ENCODE measurements at regions not wholly inside any gene's neighbourhood (a gene's known extent, or its start where the extent isn't known, plus 50 kb on each side); places are given as distances from the start of the nearest gene placed in this dataset.
"Not testable (repeated sequence)": the region's sequence is repeated elsewhere in the genome, so short reads cannot be mapped to it uniquely, and the experiment has no call there.

DNA sequence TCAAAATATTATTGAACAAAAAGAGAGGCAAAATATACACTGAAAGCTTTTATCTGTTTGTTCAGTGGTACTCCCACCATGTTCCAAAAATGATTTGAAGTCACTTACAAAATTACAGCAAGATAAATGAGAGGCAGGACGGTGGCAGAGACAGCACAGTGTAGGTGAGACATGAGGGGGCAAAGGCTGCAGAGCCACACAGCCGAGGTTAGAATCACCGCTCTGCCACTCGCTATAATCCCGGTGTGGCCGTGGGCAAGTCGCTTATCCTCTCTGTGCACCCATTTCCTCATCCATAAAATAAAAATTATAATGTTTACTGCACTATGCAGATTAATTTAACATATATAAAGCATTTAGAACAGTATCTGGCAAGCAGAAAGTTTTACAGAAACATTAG, 140.1 kb upstream of the BEND6 start:
- Histone ChIP-seq H3K4me1 (ENCODE audit: control insufficient read depth, insufficient read depth, low read length) (peaks cover 26% of the 10 kb centered on the region), H3K4me3 (ENCODE audit: low read length) (no peak overlapping the region), H3K9ac (ENCODE audit: low read depth, low read length) (peak overlapping the region; percentile 39), H3K9me3 (replicated peaks; ENCODE audit: low read length) (no peaks in the 10 kb centered on the region), H3K27me3 (ENCODE audit: control insufficient read depth, insufficient read depth, low read length) (no peaks in the 10 kb centered on the region), H3K4me2 (ENCODE audit: low read length) (peak overlapping the region; percentile 74), H3K36me3 (ENCODE audit: insufficient read depth, low read length) (peaks cover 4% of the 10 kb centered on the region)

- Histone ChIP-seq H3K4me2 (ENCODE audit: low read length) (peak overlapping the region; percentile 74), H3K4me1 (ENCODE audit: control insufficient read depth, insufficient read depth, low read length) (peaks cover 30% of the 10 kb centered on the region), H3K9ac (ENCODE audit: low read depth, low read length) (peak overlapping the region; percentile 39), H3K36me3 (ENCODE audit: insufficient read depth, low read length) (peaks cover 3% of the 10 kb centered on the region), H3K9me3 (replicated peaks; ENCODE audit: low read length) (no peaks in the 10 kb centered on the region), H3K27me3 (ENCODE audit: control insufficient read depth, insufficient read depth, low read length) (no peaks in the 10 kb centered on the region), H3K4me3 (ENCODE audit: low read length) (peak overlapping the region; percentile 30)
Observed at GRCh38 chr6:56814308-56814707, 140.6 kb upstream of the BEND6 start.

- H3K27me3 ChIP-seq (ENCODE audit: control insufficient read depth, insufficient read depth, low read length); H3K9me3 ChIP-seq (replicated peaks; ENCODE audit: low read length); H3K9ac ChIP-seq (ENCODE audit: low read depth, low read length); H3K4me3 ChIP-seq (ENCODE audit: low read length); H3K4me2 ChIP-seq (ENCODE audit: low read length); H3K36me3 ChIP-seq (ENCODE audit: insufficient read depth, low read length): not testable (repeated sequence)
- H3K4me1 ChIP-seq (ENCODE audit: control insufficient read depth, insufficient read depth, low read length): peaks cover 45% of the 10 kb centered on the region
Observed at GRCh38 chr6:56812851-56813250, 142.1 kb upstream of the BEND6 start.

DNA sequence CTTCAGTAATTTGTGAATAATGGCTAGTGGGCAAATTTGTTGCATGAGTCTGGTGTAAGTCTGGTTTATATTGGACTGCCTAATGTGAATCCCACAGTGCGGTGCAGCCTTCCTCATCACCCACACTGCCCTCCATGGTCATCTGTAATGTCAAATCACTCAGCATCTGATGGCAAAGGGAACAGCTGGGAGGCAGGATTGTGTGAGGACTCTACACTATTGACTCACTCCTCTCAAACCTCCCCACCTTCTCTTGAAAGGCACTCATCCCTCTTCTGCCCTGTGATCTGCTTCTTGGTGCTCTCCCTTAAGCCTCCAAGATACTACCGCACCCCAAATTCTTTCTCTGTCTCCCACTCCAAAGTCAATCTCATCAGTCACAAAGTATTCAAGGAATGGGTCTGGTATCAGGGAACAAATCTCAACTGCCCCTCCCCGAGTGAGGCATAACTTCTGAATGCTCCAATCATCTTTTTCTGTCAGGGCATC, 146.0 kb upstream of the BEND6 start:
- Histone ChIP-seq H3K36me3 (ENCODE audit: insufficient read depth, low read length) (peaks cover 4% of the 10 kb centered on the region), H3K9me3 (replicated peaks; ENCODE audit: low read length) (no peaks in the 10 kb centered on the region), H3K4me2 (ENCODE audit: low read length) (peak overlapping the region; percentile 19), H3K4me3 (ENCODE audit: low read length) (peak overlapping the region; percentile 11), H3K4me1 (ENCODE audit: control insufficient read depth, insufficient read depth, low read length) (peaks cover 61% of the 10 kb centered on the region), H3K9ac (ENCODE audit: low read depth, low read length) (peak overlapping the region; percentile 37), H3K27me3 (ENCODE audit: control insufficient read depth, insufficient read depth, low read length) (no peaks in the 10 kb centered on the region)

DNA sequence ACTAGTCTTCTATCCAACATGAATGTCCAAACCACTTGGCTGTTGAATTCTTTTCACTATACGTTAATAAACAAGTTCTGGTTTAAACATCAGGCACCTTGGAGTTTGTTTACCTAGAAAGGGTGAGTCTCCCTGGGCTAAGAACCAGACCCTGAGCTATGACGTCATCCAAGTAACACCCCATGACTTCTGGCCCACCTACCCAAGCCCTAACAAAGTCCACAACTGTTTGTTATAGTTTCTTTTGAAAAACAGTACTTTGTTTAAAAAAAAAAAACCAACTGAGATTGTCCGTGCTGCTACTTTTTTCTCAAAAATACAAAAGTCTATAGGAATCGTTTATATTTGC, 146.9 kb upstream of the BEND6 start:
- Histone ChIP-seq H3K4me1 (ENCODE audit: control insufficient read depth, insufficient read depth, low read length) (peaks cover 64% of the 10 kb centered on the region), H3K36me3 (ENCODE audit: insufficient read depth, low read length) (peaks cover 4% of the 10 kb centered on the region), H3K9ac (ENCODE audit: low read depth, low read length) (peak overlapping the region; percentile 37), H3K27me3 (ENCODE audit: control insufficient read depth, insufficient read depth, low read length) (no peaks in the 10 kb centered on the region), H3K4me3 (ENCODE audit: low read length) (no peak overlapping the region), H3K4me2 (ENCODE audit: low read length) (peak overlapping the region; percentile 19), H3K9me3 (replicated peaks; ENCODE audit: low read length) (no peaks in the 10 kb centered on the region)

- Histone ChIP-seq H3K27me3 (ENCODE audit: control insufficient read depth, insufficient read depth, low read length) (no peaks in the 10 kb centered on the region), H3K4me3 (ENCODE audit: low read length) (no peak overlapping the region), H3K9ac (ENCODE audit: low read depth, low read length) (peak overlapping the region; percentile 37), H3K36me3 (ENCODE audit: insufficient read depth, low read length) (peaks cover 4% of the 10 kb centered on the region), H3K4me1 (ENCODE audit: control insufficient read depth, insufficient read depth, low read length) (peaks cover 69% of the 10 kb centered on the region), H3K4me2 (ENCODE audit: low read length) (peak overlapping the region; percentile 19), H3K9me3 (replicated peaks; ENCODE audit: low read length) (no peaks in the 10 kb centered on the region)
Observed at GRCh38 chr6:56807326-56807988, 147.4 kb upstream of the BEND6 start.

GRCh38 chr6:56806368-56806767, 148.5 kb upstream of the BEND6 start:
- H3K9me3 ChIP-seq (replicated peaks; ENCODE audit: low read length): no peaks in the 10 kb centered on the region
- peak overlapping the region; percentile 11 for H3K4me2 ChIP-seq (ENCODE audit: low read length)
- no peaks in the 10 kb centered on the region for H3K27me3 ChIP-seq (ENCODE audit: control insufficient read depth, insufficient read depth, low read length)
- H3K36me3 ChIP-seq (ENCODE audit: insufficient read depth, low read length): peaks cover 4% of the 10 kb centered on the region
- peaks cover 71% of the 10 kb centered on the region for H3K4me1 ChIP-seq (ENCODE audit: control insufficient read depth, insufficient read depth, low read length)
- no peak overlapping the region for H3K4me3 ChIP-seq (ENCODE audit: low read length)
- H3K9ac ChIP-seq (ENCODE audit: low read depth, low read length): no peak overlapping the region

DNA sequence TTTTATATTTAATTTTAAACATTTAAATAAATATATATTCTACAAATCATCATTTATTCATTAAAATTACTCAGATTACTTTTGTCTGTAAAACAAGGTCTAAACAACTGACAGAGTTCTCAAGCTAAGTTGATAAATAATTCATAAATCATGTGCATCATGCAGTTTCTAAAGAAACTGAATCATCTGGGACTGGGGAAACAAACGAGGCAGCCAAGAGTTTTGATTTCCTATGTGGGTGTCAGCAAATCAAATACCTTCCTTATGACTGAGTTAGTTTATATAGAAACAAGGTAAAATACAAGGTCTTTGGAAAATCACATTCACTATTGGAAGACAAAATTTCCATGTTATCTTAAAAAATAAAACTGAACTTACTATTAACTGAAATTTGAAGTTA, 149.9 kb upstream of the BEND6 start:
- H3K27me3 ChIP-seq (ENCODE audit: control insufficient read depth, insufficient read depth, low read length): no peaks in the 10 kb centered on the region
- H3K4me3 ChIP-seq (ENCODE audit: low read length): no peak overlapping the region
- H3K36me3 ChIP-seq (ENCODE audit: insufficient read depth, low read length): peaks cover 4% of the 10 kb centered on the region
- peak overlapping the region; percentile 54 for H3K9ac ChIP-seq (ENCODE audit: low read depth, low read length)
- no peaks in the 10 kb centered on the region for H3K9me3 ChIP-seq (replicated peaks; ENCODE audit: low read length)
- peak overlapping the region; percentile 70 for H3K4me2 ChIP-seq (ENCODE audit: low read length)
- peaks cover 71% of the 10 kb centered on the region for H3K4me1 ChIP-seq (ENCODE audit: control insufficient read depth, insufficient read depth, low read length)

- no peaks in the 10 kb centered on the region for H3K27me3 ChIP-seq (ENCODE audit: control insufficient read depth, insufficient read depth, low read length)
- H3K4me1 ChIP-seq (ENCODE audit: control insufficient read depth, insufficient read depth, low read length): peaks cover 66% of the 10 kb centered on the region
- H3K4me3 ChIP-seq (ENCODE audit: low read length): no peak overlapping the region
- peak overlapping the region; percentile 27 for H3K9ac ChIP-seq (ENCODE audit: low read depth, low read length)
- no peaks in the 10 kb centered on the region for H3K9me3 ChIP-seq (replicated peaks; ENCODE audit: low read length)
- H3K4me2 ChIP-seq (ENCODE audit: low read length): peak overlapping the region; percentile 38
- H3K36me3 ChIP-seq (ENCODE audit: insufficient read depth, low read length): peaks cover 4% of the 10 kb centered on the region
Observed at GRCh38 chr6:56803594-56803993, 151.3 kb upstream of the BEND6 start.

DNA sequence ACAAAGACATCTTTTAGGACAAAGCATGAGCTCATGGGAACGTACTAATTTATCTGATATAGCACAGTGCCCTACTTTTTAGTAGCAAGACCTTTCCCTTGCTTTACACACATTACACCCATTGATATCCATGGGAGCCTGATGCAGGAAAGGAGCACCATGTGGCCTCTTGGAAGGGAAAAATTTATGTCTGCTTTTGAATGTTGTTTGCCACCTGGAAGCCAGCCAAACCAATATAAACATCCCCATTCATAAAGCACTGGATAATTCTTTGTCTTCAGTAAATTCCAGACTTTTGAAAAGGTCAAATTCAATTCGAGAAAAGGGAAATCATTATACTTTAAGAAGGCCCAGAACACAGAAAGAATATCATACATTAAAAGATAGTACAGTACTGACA, 152.3 kb upstream of the BEND6 start:
- H3K4me1 ChIP-seq (ENCODE audit: control insufficient read depth, insufficient read depth, low read length): peaks cover 64% of the 10 kb centered on the region
- peak overlapping the region; percentile 5 for H3K4me2 ChIP-seq (ENCODE audit: low read length)
- no peak overlapping the region for H3K4me3 ChIP-seq (ENCODE audit: low read length)
- H3K9ac ChIP-seq (ENCODE audit: low read depth, low read length): peak overlapping the region; percentile 4
- no peaks in the 10 kb centered on the region for H3K9me3 ChIP-seq (replicated peaks; ENCODE audit: low read length)
- peaks cover 4% of the 10 kb centered on the region for H3K36me3 ChIP-seq (ENCODE audit: insufficient read depth, low read length)
- no peaks in the 10 kb centered on the region for H3K27me3 ChIP-seq (ENCODE audit: control insufficient read depth, insufficient read depth, low read length)

- no peak overlapping the region for H3K4me3 ChIP-seq (ENCODE audit: low read length)
- no peak overlapping the region for H3K4me2 ChIP-seq (ENCODE audit: low read length)
- no peak overlapping the region for H3K9ac ChIP-seq (ENCODE audit: low read depth, low read length)
- H3K36me3 ChIP-seq (ENCODE audit: insufficient read depth, low read length): no peaks in the 10 kb centered on the region
- peaks cover 63% of the 10 kb centered on the region for H3K4me1 ChIP-seq (ENCODE audit: control insufficient read depth, insufficient read depth, low read length)
- no peaks in the 10 kb centered on the region for H3K9me3 ChIP-seq (replicated peaks; ENCODE audit: low read length)
- no peaks in the 10 kb centered on the region for H3K27me3 ChIP-seq (ENCODE audit: control insufficient read depth, insufficient read depth, low read length)
Observed at GRCh38 chr6:56799989-56800388, 154.9 kb upstream of the BEND6 start.

DNA sequence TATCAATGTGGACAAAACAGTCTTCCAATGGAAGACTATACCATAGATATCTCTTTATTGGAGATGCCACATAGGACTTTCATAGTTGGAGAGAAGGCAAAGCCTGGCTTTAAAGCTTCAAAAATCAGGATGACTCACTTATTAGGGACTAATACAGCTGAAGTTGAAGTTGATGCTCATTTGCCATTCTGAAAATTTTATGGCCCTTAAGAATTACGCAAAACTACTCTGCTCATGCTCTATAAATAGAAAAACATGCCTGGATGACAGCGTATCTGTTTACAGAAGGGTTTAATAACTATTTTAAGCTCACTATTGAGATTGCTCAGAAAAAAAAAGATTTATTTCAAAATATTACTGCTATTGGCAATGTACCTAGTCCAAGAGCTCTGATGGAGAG, 155.5 kb upstream of the DST start:
- H3K27me3 ChIP-seq (ENCODE audit: control insufficient read depth, insufficient read depth, low read length): no peaks in the 10 kb centered on the region
- H3K4me3 ChIP-seq (ENCODE audit: low read length): no peak overlapping the region
- H3K9ac ChIP-seq (ENCODE audit: low read depth, low read length): no peak overlapping the region
- peak overlapping the region; percentile 44 for H3K4me2 ChIP-seq (ENCODE audit: low read length)
- no peaks in the 10 kb centered on the region for H3K36me3 ChIP-seq (ENCODE audit: insufficient read depth, low read length)
- no peaks in the 10 kb centered on the region for H3K9me3 ChIP-seq (replicated peaks; ENCODE audit: low read length)
- H3K4me1 ChIP-seq (ENCODE audit: control insufficient read depth, insufficient read depth, low read length): peaks cover 57% of the 10 kb centered on the region
